ENCODE measurements at regions not wholly inside any gene's neighbourhood (a gene's known extent, or its start where the extent isn't known, plus 50 kb on each side); places are given as distances from the start of the nearest gene placed in this dataset.

GRCh38 chr20:61123286-61123685 lies 128.8 kb upstream of the CDH4 start:
- DNase-seq, result no peak

- no peak for DNase-seq
Measured at GRCh38 chr20:61123751-61124368, 128.2 kb upstream of the CDH4 start.

- no peak for DNase-seq
Measured at GRCh38 chr20:61125076-61125475, 127.0 kb upstream of the CDH4 start.

GRCh38 chr20:61125546-61126180 lies 126.4 kb upstream of the CDH4 start:
- no peak for DNase-seq

- no peak for DNase-seq
Measured at GRCh38 chr20:61126369-61127195, 125.5 kb upstream of the CDH4 start.

- DNase-seq, result no peak
Measured at GRCh38 chr20:61127311-61128039, 124.6 kb upstream of the CDH4 start.

GRCh38 chr20:61128701-61129269 lies 123.3 kb upstream of the CDH4 start:
- DNase-seq, result no peak

GRCh38 chr20:61129311-61129710 lies 122.8 kb upstream of the CDH4 start:
- DNase-seq, result no peak

GRCh38 chr20:61130156-61130555 lies 121.9 kb upstream of the CDH4 start:
- DNase-seq, result no peak

- DNase-seq, result no peak
Measured at GRCh38 chr20:61131944-61132343, 120.1 kb upstream of the CDH4 start.

GRCh38 chr20:61133611-61134010 lies 118.5 kb upstream of the CDH4 start:
- DNase-seq, result no peak

- DNase-seq, result no peak
Measured at GRCh38 chr20:61134296-61135030, 117.6 kb upstream of the CDH4 start.

- DNase-seq, result no peak
Measured at GRCh38 chr20:61135266-61135665, 116.8 kb upstream of the CDH4 start.

- DNase-seq, result no peak
Measured at GRCh38 chr20:61135968-61136367, 116.1 kb upstream of the CDH4 start.

GRCh38 chr20:61138566-61138965 lies 113.5 kb upstream of the CDH4 start:
- no peak for DNase-seq

GRCh38 chr20:61139031-61139430 lies 113.0 kb upstream of the CDH4 start:
- DNase-seq, result no peak

- no peak for DNase-seq
Measured at GRCh38 chr20:61140576-61140975, 111.5 kb upstream of the CDH4 start.

- DNase-seq, result no peak
Measured at GRCh38 chr20:61146023-61146422, 106.0 kb upstream of the CDH4 start.

- no peak for DNase-seq
Measured at GRCh38 chr20:61149636-61150035, 102.4 kb upstream of the CDH4 start.

GRCh38 chr20:61157301-61157700 lies 94.8 kb upstream of the CDH4 start:
- no peak for DNase-seq

- no peak for DNase-seq
Measured at GRCh38 chr20:61159957-61160686, 91.9 kb upstream of the CDH4 start.

Data from DMS 273 treated with DMSO at 0.1 percent for 48 hours (cell line).